Left hindlimb (tissue), 1 donor: ENCODE measurements at regions not wholly inside any gene's neighbourhood (a gene's known extent, or its start where the extent isn't known, plus 50 kb on each side); places are given as distances from the start of the nearest gene placed in this dataset.
A peak's percentile ranks its signal among the peaks of the same experiment; 100 is the strongest.
"Not testable (repeated sequence)": the region's sequence is repeated elsewhere in the genome, so short reads cannot be mapped to it uniquely, and the experiment has no call there.

Experiments
- DNase-seq: peaks from one replicate; pipeline ENCODE4 v3.0.0-alpha.2; 2018

- no peak for DNase-seq
Observed at GRCh38 chr20:56890011-56890410, 260.9 kb downstream of the TFAP2C start.

- no peak for DNase-seq
Observed at GRCh38 chr20:56893226-56893917, 264.3 kb downstream of the TFAP2C start.

- no peak for DNase-seq
Observed at GRCh38 chr20:56896447-56896846, 267.3 kb downstream of the TFAP2C start.

- no peak for DNase-seq
Observed at GRCh38 chr20:56897318-56897957, 268.3 kb downstream of the TFAP2C start.

GRCh38 chr20:56897958-56898349 is 268.8 kb downstream of the TFAP2C start:
- DNase-seq, result no peak

- no peak for DNase-seq
Observed at GRCh38 chr20:56899506-56899905, 270.4 kb downstream of the TFAP2C start.

- DNase-seq, result no peak
Observed at GRCh38 chr20:56900252-56900651, 271.1 kb downstream of the TFAP2C start.

- no peak for DNase-seq
Observed at GRCh38 chr20:56903421-56903820, 274.3 kb downstream of the TFAP2C start.

GRCh38 chr20:56903858-56904257 is 274.8 kb downstream of the TFAP2C start:
- no peak for DNase-seq

- no peak for DNase-seq
Observed at GRCh38 chr20:56909918-56910714, 281.0 kb downstream of the TFAP2C start.

- no peak for DNase-seq
Observed at GRCh38 chr20:56911946-56912345, 282.8 kb downstream of the TFAP2C start.

- DNase-seq, result no peak
Observed at GRCh38 chr20:56914532-56914931, 285.4 kb downstream of the TFAP2C start.

GRCh38 chr20:56916345-56916622 is 287.2 kb downstream of the TFAP2C start:
- no peak for DNase-seq

- DNase-seq, result not testable (repeated sequence)
Observed at GRCh38 chr20:56920041-56920440, 290.9 kb downstream of the TFAP2C start.

GRCh38 chr20:56922497-56922896 is 293.4 kb downstream of the TFAP2C start:
- DNase-seq, result no peak

- no peak for DNase-seq
Observed at GRCh38 chr20:56924292-56925081, 295.4 kb downstream of the TFAP2C start.

GRCh38 chr20:56925082-56925830 is 296.1 kb downstream of the TFAP2C start:
- peak; percentile 42 for DNase-seq

- DNase-seq, result no peak
Observed at GRCh38 chr20:56925831-56926170, 296.7 kb downstream of the TFAP2C start.

GRCh38 chr20:56926501-56926900 is 297.4 kb downstream of the TFAP2C start:
- no peak for DNase-seq

- DNase-seq, result no peak
Observed at GRCh38 chr20:56927127-56927526, 298.0 kb downstream of the TFAP2C start.

GRCh38 chr20:56928007-56928406 is 298.9 kb downstream of the TFAP2C start:
- no peak for DNase-seq

GRCh38 chr20:56929606-56930005 is 300.5 kb downstream of the TFAP2C start:
- no peak for DNase-seq

- DNase-seq, result no peak
Observed at GRCh38 chr20:56930876-56931275, 301.8 kb downstream of the TFAP2C start.
